H9 (cell line): ENCODE measurements at regions not wholly inside any gene's neighbourhood (a gene's known extent, or its start where the extent isn't known, plus 50 kb on each side); places are given as distances from the start of the nearest gene placed in this dataset.

Experiments
- DNase-seq: peaks from one replicate; pipeline ENCODE4 v3.0.0-alpha.2; 2017
- H2AFZ ChIP-seq: one replicate; pipeline ENCODE4 v1.6.1; 2013; ENCODE audit warnings: mild to moderate bottlenecking, low read length, control low read depth, moderate library complexity
- H2AK5ac ChIP-seq: 2 replicates; pipeline ENCODE4 v1.6.1; 2013; ENCODE audit warnings: low read length, control low read depth, mixed read lengths; ENCODE audit not compliant: insufficient read length
- H2BK120ac ChIP-seq: one replicate; pipeline ENCODE4 v1.6.1; 2013; ENCODE audit warnings: low read depth, mild to moderate bottlenecking, low read length, control low read depth, inconsistent platforms; ENCODE audit not compliant: poor library complexity, severe bottlenecking
- H2BK12ac ChIP-seq: 2 replicates; pipeline ENCODE4 v1.6.1; 2013; ENCODE audit warnings: low read length, control low read depth, mixed read lengths, low read depth; ENCODE audit not compliant: insufficient read length
- H2BK15ac ChIP-seq: 2 replicates; pipeline ENCODE4 v1.6.1; 2013; ENCODE audit warnings: low read depth, low read length, control low read depth
- H2BK20ac ChIP-seq: one replicate; pipeline ENCODE4 v1.6.1; 2013; ENCODE audit warnings: low read depth, mild to moderate bottlenecking, low read length, control low read depth, inconsistent platforms; ENCODE audit not compliant: poor library complexity, severe bottlenecking
- H2BK5ac ChIP-seq: 2 replicates; pipeline ENCODE4 v1.6.1; 2013; ENCODE audit warnings: low read length, control low read depth, mixed read lengths; ENCODE audit not compliant: insufficient read length
- H3K14ac ChIP-seq: 2 replicates; pipeline ENCODE4 v1.6.1; 2013; ENCODE audit warnings: low read length, control low read depth; ENCODE audit not compliant: insufficient read depth
- H3K18ac ChIP-seq: 2 replicates; pipeline ENCODE4 v1.6.1; 2013; ENCODE audit warnings: low read depth, mild to moderate bottlenecking, mixed read lengths, low read length, control low read depth; ENCODE audit not compliant: insufficient read length
- H3K23ac ChIP-seq: 2 replicates; pipeline ENCODE4 v1.6.1; 2013; ENCODE audit warnings: low read length, control low read depth, mixed read lengths, low read depth; ENCODE audit not compliant: insufficient read length
- H3K23me2 ChIP-seq: 2 replicates; pipeline ENCODE4 v1.6.1; 2013; ENCODE audit warnings: low read depth, mild to moderate bottlenecking, mixed read lengths, low read length, control low read depth; ENCODE audit not compliant: insufficient read length, poor library complexity, severe bottlenecking
- H3K27ac ChIP-seq: 2 replicates; pipeline ENCODE4 v1.5.1; 2013; ENCODE audit warnings: low read length, control low read depth, mixed read lengths, low read depth; ENCODE audit not compliant: insufficient read length
- H3K27me3 ChIP-seq: 2 replicates; pipeline ENCODE4 v1.6.1; 2013; ENCODE audit warnings: low read length, control low read depth, inconsistent platforms; ENCODE audit not compliant: insufficient read depth
- H3K4ac ChIP-seq: 2 replicates; pipeline ENCODE4 v1.6.1; 2013; ENCODE audit warnings: low read depth, mild to moderate bottlenecking, control low read depth, inconsistent platforms, low read length, moderate library complexity
- H3K4me1 ChIP-seq: 2 replicates; pipeline ENCODE4 v1.6.1; 2013; ENCODE audit warnings: low read length, control low read depth, inconsistent platforms; ENCODE audit not compliant: insufficient read depth
- H3K4me2 ChIP-seq: 2 replicates; pipeline ENCODE4 v1.6.1; 2013; ENCODE audit warnings: low read length, control low read depth, mixed read lengths; ENCODE audit not compliant: insufficient read length, insufficient read depth
- H3K56ac ChIP-seq: 2 replicates; pipeline ENCODE4 v1.6.1; 2013; ENCODE audit warnings: low read depth, mild to moderate bottlenecking, mixed read lengths, low read length, control low read depth; ENCODE audit not compliant: insufficient read length
- H3K79me1 ChIP-seq: 2 replicates; pipeline ENCODE4 v1.6.1; 2013; ENCODE audit warnings: low read depth, mild to moderate bottlenecking, moderate library complexity, low read length, control low read depth, inconsistent platforms; ENCODE audit not compliant: insufficient read depth, poor library complexity, severe bottlenecking
- H3K79me2 ChIP-seq: 2 replicates; pipeline ENCODE4 v1.6.1; 2013; ENCODE audit warnings: low read length, control low read depth, inconsistent platforms; ENCODE audit not compliant: insufficient read depth
- H3K9ac ChIP-seq: 2 replicates; pipeline ENCODE4 v1.6.1; 2013; ENCODE audit warnings: low read length, control low read depth, mixed read lengths; ENCODE audit not compliant: insufficient read length; ENCODE audit errors: extremely low read depth
- H3K9me3 ChIP-seq: one replicate; pipeline ENCODE4 v1.6.1; 2013; ENCODE audit warnings: low read depth, low read length, inconsistent platforms; ENCODE audit not compliant: control insufficient read depth
- H3T11ph ChIP-seq: one replicate; pipeline ENCODE4 v1.6.1; 2013; ENCODE audit warnings: mild to moderate bottlenecking, low read length, control low read depth, inconsistent platforms
- H4K20me1 ChIP-seq: one replicate; pipeline ENCODE4 v1.6.1; 2013; ENCODE audit not compliant: control insufficient read depth, insufficient read length, insufficient read depth
- H4K5ac ChIP-seq: 2 replicates; pipeline ENCODE4 v1.6.1; 2013; ENCODE audit warnings: low read depth, mild to moderate bottlenecking, mixed read lengths, low read length, control low read depth; ENCODE audit not compliant: insufficient read length
- H4K8ac ChIP-seq: replicated peaks from 2 replicates; pipeline ENCODE4 v1.6.1; 2013; ENCODE audit warnings: low read length, control low read depth, mixed read lengths, low read depth; ENCODE audit not compliant: insufficient read length
- H4K91ac ChIP-seq: 2 replicates; pipeline ENCODE4 v1.6.1; 2013; ENCODE audit warnings: low read depth, mild to moderate bottlenecking, moderate library complexity, mixed read lengths, low read length, control low read depth; ENCODE audit not compliant: insufficient read length
- H3K27ac Mint-ChIP-seq, 3 experiments: 2 replicates in 2 of 3; 3 replicates in 1 of 3; pipeline ENCODE4 v1.8.0; 2020 to 2021; ENCODE audit warnings: mixed read lengths in 3 of 3, mild to moderate bottlenecking in 1 of 3, moderate library complexity in 1 of 3
- H3K27me3 Mint-ChIP-seq: 2 replicates; pipeline ENCODE4 v1.8.0; 2021; ENCODE audit warnings: low read depth, mild to moderate bottlenecking, moderate library complexity, mixed read lengths
- H3K36me3 Mint-ChIP-seq, 3 experiments: 2 replicates in 2 of 3; 3 replicates in 1 of 3; pipeline ENCODE4 v1.8.0; 2020 to 2021; ENCODE audit warnings: low read depth in 3 of 3, mixed read lengths in 3 of 3; ENCODE audit not compliant: insufficient read depth in 1 of 3
- H3K4me1 Mint-ChIP-seq, 2 experiments: 2 replicates each; pipeline ENCODE4 v1.8.0; 2020; ENCODE audit warnings: mixed read lengths in 2 of 2
- H3K4me3 Mint-ChIP-seq, 2 experiments: 2 replicates in 1 of 2; 3 replicates in 1 of 2; pipeline ENCODE4 v1.8.0; 2020 to 2021; ENCODE audit warnings: mild to moderate bottlenecking in 2 of 2, mixed read lengths in 2 of 2, moderate library complexity in 1 of 2
- H3K9me3 Mint-ChIP-seq, 2 experiments: 2 replicates in 1 of 2; 3 replicates in 1 of 2; pipeline ENCODE4 v1.8.0; 2020; ENCODE audit warnings: mild to moderate bottlenecking in 2 of 2, mixed read lengths in 2 of 2, moderate library complexity in 1 of 2
- CTCF ChIP-seq: fragments of 200-600 bp; sonication (generic); conservative IDR thresholded peaks from 3 replicates; pipeline ENCODE4 v1.8.0; 2021; ENCODE audit warnings: antibody characterized with exemption, mild to moderate bottlenecking

- Histone ChIP-seq H3K9ac (no peak overlapping the region), H2BK20ac (no peak overlapping the region), H2BK15ac (no peak overlapping the region), H3K56ac (no peak overlapping the region), H3T11ph (no peak overlapping the region), H4K91ac (no peak overlapping the region), H3K23ac (no peak overlapping the region), H4K20me1 (no peaks in the 10 kb centered on the region), H3K4ac (no peak overlapping the region), H3K18ac (no peak overlapping the region), H2BK12ac (no peak overlapping the region), H2BK5ac (no peak overlapping the region), H3K14ac (no peak overlapping the region), H3K23me2 (no peaks in the 10 kb centered on the region), H3K4me2 (no peak overlapping the region), H4K5ac (no peak overlapping the region), H3K79me1 (no peaks in the 10 kb centered on the region), H2BK120ac (no peak overlapping the region), H2AFZ (no peak overlapping the region), H3K4me1 (no peaks in the 10 kb centered on the region), H3K27ac (no peak overlapping the region), H3K79me2 (no peaks in the 10 kb centered on the region), H3K9me3 (no peaks in the 10 kb centered on the region), H4K8ac (no peak overlapping the region), H2AK5ac (no peak overlapping the region), H3K27me3 (no peaks in the 10 kb centered on the region)
- no peak for TF ChIP-seq CTCF
- no peaks in the 10 kb centered on the region for H3K9me3 Mint-ChIP-seq
- no peak overlapping the region for H3K27ac Mint-ChIP-seq
- H3K27me3 Mint-ChIP-seq = no peaks in the 10 kb centered on the region
- peaks cover 10 to 18% of the 10 kb centered on the region in 2 experiments for H3K4me1 Mint-ChIP-seq
- no peaks in the 10 kb centered on the region for H3K36me3 Mint-ChIP-seq
- no peak for DNase-seq
- no peak overlapping the region for H3K4me3 Mint-ChIP-seq
These were observed 316.7 kb upstream of the MARCKS start for GRCh38 chr6:113540466-113540865.
